Right lobe of liver (tissue), 6 donors: ENCODE measurements at regions not wholly inside any gene's neighbourhood (a gene's known extent, or its start where the extent isn't known, plus 50 kb on each side); places are given as distances from the start of the nearest gene placed in this dataset.

Experiments used
- ATAC-seq, 4 donors: fragments of 200-7000 bp; cut with Tn5 transposase; one replicate each; pipeline ENCODE4 v1.9.1; 2020; ENCODE audit warnings: mild to moderate bottlenecking in 4 of 4, moderate library complexity in 4 of 4
- DNase-seq, 3 donors: peaks; one replicate each; pipeline ENCODE4 v3.0.0-alpha.2; 2020
- H3K27ac ChIP-seq, 3 donors: fragments of 200-600 bp; one replicate each; pipeline ENCODE4 v1.8.0; 2022
- H3K27me3 ChIP-seq, 2 donors: fragments of 200-600 bp; one replicate each; pipeline ENCODE4 v1.8.0; 2022
- H3K36me3 ChIP-seq, 4 donors: fragments of 200-600 bp; sonication (generic) in 1 of 4; one replicate each; pipeline versions ENCODE4 v1.5.1 to v1.8.0; 2017 to 2022; ENCODE audit warnings: control low read depth in 1 of 4
- H3K4me1 ChIP-seq, 4 donors: fragments of 200-600 bp; sonication (generic) in 1 of 4; one replicate each; pipeline versions ENCODE4 v1.5.1 to v1.8.0; 2017 to 2022; ENCODE audit warnings: control low read depth in 1 of 4
- H3K4me3 ChIP-seq, 3 donors: fragments of 200-600 bp; one replicate each; pipeline ENCODE4 v1.8.0; 2022
- H3K9me3 ChIP-seq, 4 donors: fragments of 200-600 bp; sonication (generic) in 1 of 4; one replicate each; pipeline versions ENCODE4 v1.5.1 to v1.8.0; 2017 to 2022; ENCODE audit warnings: control low read depth in 1 of 4
- CTCF ChIP-seq, 4 donors: fragments of 200-600 bp in 3 of 4; fragments of 450-650 bp in 1 of 4; IDR thresholded peaks; one replicate each; pipeline versions ENCODE4 v1.5.1 to v1.8.0; 2016 to 2022; ENCODE audit warnings: antibody characterized with exemption in 4 of 4, mild to moderate bottlenecking in 2 of 4
- POLR2A ChIP-seq: fragments of 450-650 bp; IDR thresholded peaks from one replicate; pipeline ENCODE4 v1.6.1; 2017; ENCODE audit warnings: antibody characterized with exemption, mild to moderate bottlenecking
- WGBS: methylation state at CpG from one replicate; pipeline ENCODE4 v1.1.6; 2018; ENCODE audit warnings: low coverage, low lambda C conversion rate; ENCODE audit not compliant: insufficient coverage; ENCODE audit errors: missing lambda C conversion rate; 5-methylcytosine and 5-hydroxymethylcytosine counted together
- intact Hi-C, 2 donors: fragments of 100-400 bp; cut with DNase I; formaldehyde crosslinking; loops; one replicate each; pipeline versions ENCODE4 v1.11.2 to v1.14.1; 2022
- donor health status: DM: no; HTN: yes; CAD: no.
- donor health status: DM: no; HTN: no; CAD: no.
- donor health status: DM: no; HTN: no; CAD: no.
- donor health status: DM: no; HTN: yes; CAD: no.
- donor health status: DM: no; HTN: yes; CAD: no.

GRCh38 chrX:13261348-13261747, 58.5 kb downstream of the ATXN3L start:
- WGBS = 78% methylated on average over 5 of the region's 5 CpGs

DNA sequence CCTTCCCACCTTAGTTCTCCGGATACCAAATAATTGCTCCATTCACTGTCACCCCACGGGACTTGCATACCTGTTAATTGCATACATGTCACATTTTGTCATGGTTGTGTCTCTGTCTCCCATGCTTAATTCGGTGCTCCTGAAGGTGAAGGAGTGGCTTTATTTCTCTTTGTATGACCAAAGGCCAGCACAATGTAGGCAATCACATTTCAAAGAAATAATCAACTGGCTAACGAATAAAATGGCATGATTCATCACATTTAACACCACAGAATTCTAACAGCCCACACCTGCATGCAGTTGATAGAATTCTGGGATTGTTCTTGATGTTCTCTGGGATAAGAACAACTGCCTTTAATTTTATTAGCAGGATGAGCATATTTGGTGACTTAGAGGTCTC, 59.3 kb downstream of the ATXN3L start:
- Histone ChIP-seq H3K27me3 (no peaks in the 10 kb centered on the region), H3K4me1 (no peaks in the 10 kb centered on the region), H3K4me3 (no peak overlapping the region), H3K36me3 (no peaks in the 10 kb centered on the region), H3K9me3 (no peaks in the 10 kb centered on the region), H3K27ac (no peak overlapping the region)
- intact Hi-C loops = no loop called here
- no peak for TF ChIP-seq POLR2A
- TF ChIP-seq CTCF (IDR thresholded peaks at IDR 0.05) = no peak
- ATAC-seq (no peak), DNase-seq (no peak)
- 75% methylated on average over 4 of the region's 4 CpGs for WGBS

More at GRCh38 chrX:13261348-13261747, 58.5 kb downstream of the ATXN3L start:
- intact Hi-C loops = no loop called here
- no peak for DNase-seq
- H3K9me3 ChIP-seq = no peaks in the 10 kb centered on the region
- H3K27ac ChIP-seq = no peak overlapping the region
- H3K4me3 ChIP-seq = no peak overlapping the region
- H3K27me3 ChIP-seq = no peaks in the 10 kb centered on the region
- TF ChIP-seq POLR2A (no peak), CTCF (IDR thresholded peaks at IDR 0.05) (no peak)
- no peaks in the 10 kb centered on the region for H3K4me1 ChIP-seq
- ATAC-seq = no peak
- H3K36me3 ChIP-seq = no peaks in the 10 kb centered on the region

GRCh38 chrX:13258725-13259124, 61.1 kb downstream of the ATXN3L start:
- H3K4me1 ChIP-seq = no peaks in the 10 kb centered on the region
- intact Hi-C loops = no loop called here
- no peaks in the 10 kb centered on the region for H3K36me3 ChIP-seq
- TF ChIP-seq POLR2A (no peak), CTCF (IDR thresholded peaks at IDR 0.05) (no peak)
- no peak for ATAC-seq
- 78% methylated on average over 5 of the region's 5 CpGs for WGBS
- no peak overlapping the region for H3K4me3 ChIP-seq
- no peaks in the 10 kb centered on the region for H3K9me3 ChIP-seq
- no peak for DNase-seq
- H3K27ac ChIP-seq = no peak overlapping the region
- no peaks in the 10 kb centered on the region for H3K27me3 ChIP-seq

GRCh38 chrX:13258052-13258444, 61.8 kb downstream of the ATXN3L start:
- WGBS = 61% methylated on average over 3 of the region's 3 CpGs
- H3K4me3 ChIP-seq = no peak overlapping the region
- TF ChIP-seq CTCF (IDR thresholded peaks at IDR 0.05) (no peak), POLR2A (no peak)
- H3K27ac ChIP-seq = no peak overlapping the region
- no peaks in the 10 kb centered on the region for H3K27me3 ChIP-seq
- H3K4me1 ChIP-seq = no peaks in the 10 kb centered on the region
- intact Hi-C loops = no loop called here
- DNase-seq = no peak
- H3K9me3 ChIP-seq = no peaks in the 10 kb centered on the region
- ATAC-seq = no peak
- H3K36me3 ChIP-seq = no peaks in the 10 kb centered on the region
